Thyroid gland (tissue), 4 donors: ENCODE measurements at regions not wholly inside any gene's neighbourhood (a gene's known extent, or its start where the extent isn't known, plus 50 kb on each side); places are given as distances from the start of the nearest gene placed in this dataset.
A peak's percentile ranks its signal among the peaks of the same experiment; 100 is the strongest.
"Not testable (repeated sequence)": the region's sequence is repeated elsewhere in the genome, so short reads cannot be mapped to it uniquely, and the experiment has no call there.

Experiments used
- DNase-seq, 2 donors: peaks; one replicate each; pipeline ENCODE4 v3.0.0-alpha.2; 2019
- H3K27ac ChIP-seq, 3 donors: fragments of 200-600 bp; sonication (generic); 1 replicate in 2 of 3; 2 replicates in 1 of 3; pipeline ENCODE4 v1.5.1; 2016 to 2019; ENCODE audit warnings: mild to moderate bottlenecking in 1 of 3, moderate library complexity in 1 of 3
- H3K27me3 ChIP-seq: fragments of 200-600 bp; sonication (generic); one replicate; pipeline ENCODE4 v1.5.1; 2019
- H3K36me3 ChIP-seq, 2 donors: fragments of 200-600 bp; sonication (generic); one replicate each; pipeline ENCODE4 v1.5.1; 2016 to 2019
- H3K4me1 ChIP-seq, 2 donors: fragments of 200-600 bp; sonication (generic); one replicate each; pipeline ENCODE4 v1.5.1; 2017 to 2019
- H3K4me3 ChIP-seq, 3 donors: fragments of 200-600 bp; sonication (generic); replicated peaks in 1 of 3; 1 replicate in 2 of 3; 2 replicates in 1 of 3; pipeline ENCODE4 v1.5.1; 2016; ENCODE audit warnings: mild to moderate bottlenecking in 1 of 3
- H3K9me3 ChIP-seq: fragments of 200-600 bp; sonication (generic); one replicate; pipeline ENCODE4 v1.5.1; 2017
- CTCF ChIP-seq, 6 experiments: fragments of 200-600 bp in 3 of 6; fragments of 450-650 bp in 3 of 6; sonication (generic) in 3 of 6; IDR thresholded peaks; one replicate each; pipeline ENCODE4 v1.5.1; 2016 to 2019; ENCODE audit warnings: antibody characterized with exemption in 6 of 6, mild to moderate bottlenecking in 2 of 6, inconsistent platforms in 1 of 6, moderate library complexity in 1 of 6
- POLR2A ChIP-seq, 2 donors: fragments of 450-650 bp; IDR thresholded peaks; one replicate each; pipeline ENCODE4 v1.6.1; 2017; ENCODE audit warnings: antibody characterized with exemption in 2 of 2, mild to moderate bottlenecking in 2 of 2, moderate library complexity in 1 of 2
- WGBS, 2 donors: methylation state at CpG; one replicate each; pipeline ENCODE4 v1.1.5; 2017; 5-methylcytosine and 5-hydroxymethylcytosine counted together
- intact Hi-C: fragments of 100-400 bp; cut with DNase I; formaldehyde crosslinking; loops from one replicate; pipeline ENCODE4 v1.15.1; 2023

GRCh38 chr1:219072329-219072728 is 101.3 kb upstream of the LYPLAL1 start:
- no peaks in the 10 kb centered on the region for H3K9me3 ChIP-seq
- TF ChIP-seq CTCF (IDR thresholded peaks at IDR 0.05) (no peak), POLR2A (IDR thresholded peaks at IDR 0.05) (no peak)
- intact Hi-C loops, result no loop called here
- no peaks in the 10 kb centered on the region for H3K27me3 ChIP-seq
- no peaks in the 10 kb centered on the region for H3K36me3 ChIP-seq
- H3K4me3 ChIP-seq, result no peak overlapping the region
- H3K4me1 ChIP-seq, result no peaks in the 10 kb centered on the region
- no peak overlapping the region for H3K27ac ChIP-seq
- 92 to 94% methylated on average over 5 of the region's 5 CpGs for WGBS, 2 donors
- no peak for DNase-seq

DNA sequence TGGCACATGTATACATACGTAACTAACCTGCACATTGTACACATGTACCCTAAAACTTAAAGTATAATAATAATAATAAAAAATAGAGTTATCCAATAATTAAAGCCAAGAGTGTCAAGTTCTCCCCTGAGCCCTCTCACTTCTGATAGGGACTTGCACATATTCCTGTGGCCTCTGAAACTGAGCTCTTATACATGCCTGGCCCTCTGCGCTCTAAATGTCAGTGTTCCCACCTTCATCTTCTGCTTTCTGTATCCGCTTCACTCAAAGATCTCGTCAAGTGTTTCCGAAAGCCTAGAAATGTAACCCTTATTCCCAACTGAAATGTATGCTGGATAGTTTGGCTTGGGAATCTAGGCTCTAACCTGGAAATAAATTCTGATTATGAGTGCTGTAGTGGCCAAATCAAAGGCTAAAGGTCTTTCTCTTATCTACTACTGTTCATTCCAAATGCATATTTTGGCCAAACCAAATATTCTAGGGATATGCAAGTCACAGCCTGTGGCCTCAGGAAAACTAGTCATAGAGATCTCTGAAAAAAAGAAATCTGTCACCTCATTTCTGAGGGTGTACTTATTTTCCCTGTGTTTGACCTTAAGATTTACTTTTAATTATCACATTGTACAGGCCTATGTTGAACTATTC is 99.5 kb upstream of the LYPLAL1 start:
- H3K27me3 ChIP-seq, result no peaks in the 10 kb centered on the region
- H3K4me3 ChIP-seq, result no peak overlapping the region
- WGBS, 2 donors, result 95 to 98% methylated on average over 5 of the region's 5 CpGs
- TF ChIP-seq POLR2A (IDR thresholded peaks at IDR 0.05), result no peak
- TF ChIP-seq CTCF (IDR thresholded peaks at IDR 0.05), result no peak
- no peak for DNase-seq
- H3K27ac ChIP-seq, result no peak overlapping the region
- intact Hi-C loops, result no loop called here
- H3K9me3 ChIP-seq, result no peaks in the 10 kb centered on the region
- no peaks in the 10 kb centered on the region for H3K4me1 ChIP-seq
- H3K36me3 ChIP-seq, result no peaks in the 10 kb centered on the region

DNA sequence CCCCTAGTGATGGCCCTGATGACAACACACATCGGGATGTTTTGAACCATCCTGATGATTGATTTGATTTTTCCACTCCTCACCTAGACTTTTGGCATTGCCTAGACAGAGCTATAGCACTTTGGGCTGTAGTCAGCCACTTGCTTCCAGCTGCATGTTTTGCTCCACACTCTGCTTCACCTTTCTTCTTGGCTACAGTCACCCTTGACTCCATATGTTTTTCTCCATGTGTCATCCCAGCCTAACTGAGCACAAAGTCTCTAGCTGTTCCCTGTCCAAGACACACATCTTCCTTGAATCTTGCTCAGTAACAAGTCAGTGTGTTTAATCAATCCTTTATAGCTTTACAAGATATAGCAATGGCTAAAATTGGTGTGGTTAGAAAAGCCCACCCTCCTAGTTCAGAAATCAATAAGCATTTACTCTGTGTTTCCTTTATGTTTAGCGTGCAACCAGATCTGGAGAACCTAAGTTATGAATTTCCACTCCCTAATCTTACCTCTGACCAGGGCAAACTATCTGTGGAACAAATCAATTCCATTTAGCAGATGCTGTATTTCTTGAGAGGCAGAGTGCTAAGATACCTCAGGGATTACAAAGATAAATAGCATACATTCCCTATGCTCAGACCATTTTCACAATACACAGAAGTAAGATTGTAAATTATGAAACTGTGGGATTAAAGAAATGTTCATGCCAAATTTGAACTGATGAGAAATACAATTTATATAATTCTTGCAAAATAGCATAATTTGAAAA is 98.4 kb upstream of the LYPLAL1 start:
- TF ChIP-seq CTCF (IDR thresholded peaks at IDR 0.05), result no peak
- no peak for TF ChIP-seq POLR2A (IDR thresholded peaks at IDR 0.05)
- H3K27me3 ChIP-seq, result no peaks in the 10 kb centered on the region
- H3K27ac ChIP-seq, result no peak overlapping the region
- 92 to 93% methylated on average over 2 of the region's 2 CpGs for WGBS, 2 donors
- H3K4me3 ChIP-seq, result no peak overlapping the region
- DNase-seq, result no peak
- no peaks in the 10 kb centered on the region for H3K9me3 ChIP-seq
- no peaks in the 10 kb centered on the region for H3K36me3 ChIP-seq
- H3K4me1 ChIP-seq, result no peaks in the 10 kb centered on the region
- intact Hi-C loops, result no loop called here

DNA sequence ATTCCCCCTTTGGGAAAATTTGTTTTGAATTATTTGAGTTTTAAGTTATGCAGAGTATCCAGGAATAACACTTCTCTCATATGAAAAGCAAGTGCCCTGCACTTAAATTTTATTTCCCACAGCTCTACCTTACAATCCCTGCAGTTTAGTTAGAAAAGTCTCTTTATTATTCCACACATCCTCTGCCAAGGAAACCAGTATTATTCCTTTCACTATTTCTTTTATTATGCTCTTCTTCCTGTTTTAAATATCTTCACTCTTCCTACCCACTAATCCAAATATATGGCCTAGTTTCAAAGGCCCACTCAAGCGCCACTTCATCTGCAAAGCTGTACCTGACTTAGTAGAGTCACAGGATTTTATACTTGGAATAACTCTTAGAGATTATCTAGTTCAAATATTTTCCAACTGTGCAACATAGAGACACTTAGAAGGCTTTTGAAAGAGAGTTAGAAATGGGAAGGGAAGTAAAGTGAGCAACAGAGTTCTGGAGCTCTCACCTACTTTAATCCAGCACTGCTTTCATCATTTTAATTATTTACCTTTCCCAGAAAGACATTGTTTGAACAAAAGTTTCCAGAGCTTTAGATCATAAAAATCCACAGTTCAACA is 97.2 kb upstream of the LYPLAL1 start:
- no peaks in the 10 kb centered on the region for H3K36me3 ChIP-seq
- no peaks in the 10 kb centered on the region for H3K27me3 ChIP-seq
- H3K4me1 ChIP-seq, result no peaks in the 10 kb centered on the region
- WGBS, 2 donors, result 76 to 80% methylated on average over 1 of the region's 1 CpG
- H3K27ac ChIP-seq, result no peak overlapping the region
- intact Hi-C loops, result no loop called here
- no peak overlapping the region for H3K4me3 ChIP-seq
- TF ChIP-seq POLR2A (IDR thresholded peaks at IDR 0.05) (no peak), CTCF (IDR thresholded peaks at IDR 0.05) (no peak)
- DNase-seq, result peak; percentile 11 to 18
- H3K9me3 ChIP-seq, result no peaks in the 10 kb centered on the region

- H3K27me3 ChIP-seq, intact Hi-C loops, H3K4me3 ChIP-seq, DNase-seq, H3K9me3 ChIP-seq, H3K36me3 ChIP-seq, H3K27ac ChIP-seq, H3K4me1 ChIP-seq: not testable (repeated sequence)
- WGBS, 2 donors, result 95 to 97% methylated on average over 3 of the region's 3 CpGs
Observed at GRCh38 chr1:219077767-219078166, 95.9 kb upstream of the LYPLAL1 start.
